T-cell (primary cell): ENCODE measurements at regions not wholly inside any gene's neighbourhood (a gene's known extent, or its start where the extent isn't known, plus 50 kb on each side); places are given as distances from the start of the nearest gene placed in this dataset.

Experiments
- ATAC-seq, 4 experiments: fragments of 200-7000 bp in 3 of 4; fragments of 150-1000 bp in 1 of 4; cut with Tn5 transposase; replicated peaks in 1 of 4; 1 replicate in 3 of 4; 2 replicates in 1 of 4; pipeline ENCODE4 v1.10.0; 2021; ENCODE audit warnings: moderate library complexity in 3 of 4, mild to moderate bottlenecking in 2 of 4, moderate number of reproducible peaks in 1 of 4
- CTCF ChIA-PET, 2 donors: fragments of 300-600 bp; sonication (Branson Sonifier 250); formaldehyde crosslinking; loops; one replicate each; lab custom pipeline; 2022; ENCODE audit warnings: antibody characterized with exemption in 2 of 2; lab: Charles Lee
- POLR2A ChIA-PET, 2 donors: fragments of 300-600 bp; sonication (Branson Sonifier 250); formaldehyde crosslinking; loops; one replicate each; lab custom pipeline; 2022; ENCODE audit warnings: antibody characterized with exemption in 2 of 2; lab: Charles Lee
- DNase-seq, 35 experiments: peaks; one replicate each; pipeline versions ENCODE4 v3.0.0 to v3.0.0-alpha.2; 2013 to 2023
- H3K27ac ChIP-seq: one replicate; pipeline ENCODE4 v1.5.1; 2013; ENCODE audit warnings: low read length
- H3K27me3 ChIP-seq, 2 experiments: replicated peaks in 1 of 2; 1 replicate in 1 of 2; 2 replicates in 1 of 2; pipeline versions ENCODE4 v1.6.1 to v1.7.0; 2013; ENCODE audit warnings: low read length in 1 of 2, mixed read lengths in 1 of 2; ENCODE audit not compliant: control insufficient read depth in 2 of 2, insufficient read depth in 2 of 2; ENCODE audit errors: extremely low read depth in 1 of 2
- H3K36me3 ChIP-seq, 2 donors: 1 replicate in 1 of 2; 2 replicates in 1 of 2; pipeline versions ENCODE4 v1.6.1 to v1.7.0; 2013; ENCODE audit warnings: low read length in 1 of 2; ENCODE audit not compliant: control insufficient read depth in 2 of 2, insufficient read depth in 1 of 2; ENCODE audit errors: extremely low read depth in 1 of 2
- H3K4me1 ChIP-seq, 2 experiments: 1 replicate in 1 of 2; 2 replicates in 1 of 2; pipeline versions ENCODE4 v1.6.1 to v1.7.0; 2013; ENCODE audit warnings: low read length in 2 of 2, mixed read lengths in 1 of 2; ENCODE audit not compliant: insufficient read depth in 2 of 2, control insufficient read depth in 1 of 2; ENCODE audit errors: extremely low read depth in 1 of 2
- H3K4me3 ChIP-seq, 2 donors: 1 replicate in 1 of 2; 2 replicates in 1 of 2; pipeline versions ENCODE4 v1.5.1 to v1.7.0; 2013; ENCODE audit warnings: mild to moderate bottlenecking in 2 of 2, low read length in 1 of 2, moderate library complexity in 1 of 2; ENCODE audit not compliant: control insufficient read depth in 1 of 2; ENCODE audit errors: extremely low read depth in 1 of 2
- H3K9me3 ChIP-seq: 2 replicates; pipeline ENCODE4 v1.7.0; 2013
- H3K27ac Mint-ChIP-seq, 2 donors: one replicate each; pipeline ENCODE4 v1.8.0; 2020 to 2021; ENCODE audit warnings: mild to moderate bottlenecking in 2 of 2, mixed read lengths in 2 of 2
- H3K27me3 Mint-ChIP-seq, 2 donors: one replicate each; pipeline ENCODE4 v1.8.0; 2021 to 2022; ENCODE audit warnings: mixed read lengths in 2 of 2
- H3K36me3 Mint-ChIP-seq: one replicate; pipeline ENCODE4 v1.8.0; 2021; ENCODE audit warnings: mixed read lengths
- H3K4me1 Mint-ChIP-seq, 3 donors: one replicate each; pipeline ENCODE4 v1.8.0; 2020 to 2022; ENCODE audit warnings: mixed read lengths in 3 of 3, mild to moderate bottlenecking in 1 of 3
- H3K4me3 Mint-ChIP-seq, 3 donors: one replicate each; pipeline ENCODE4 v1.8.0; 2020 to 2022; ENCODE audit warnings: mild to moderate bottlenecking in 3 of 3, mixed read lengths in 3 of 3, moderate library complexity in 3 of 3
- H3K9me3 Mint-ChIP-seq, 3 donors: one replicate each; pipeline ENCODE4 v1.8.0; 2020 to 2022; ENCODE audit warnings: mixed read lengths in 3 of 3
- WGBS: methylation state at CpG from one replicate; pipeline ENCODE4 v1.1.5; 2013; ENCODE audit warnings: missing lambda C conversion rate; ENCODE audit not compliant: insufficient coverage; 5-methylcytosine and 5-hydroxymethylcytosine counted together

GRCh38 chr20:51266353-51266752, 243.4 kb upstream of the KCNG1 start:
- H3K27ac Mint-ChIP-seq: no peak overlapping the region
- ATAC-seq (no peak), DNase-seq (no peak)
- WGBS: 80% methylated on average over 7 of the region's 7 CpGs
- H3K27me3 Mint-ChIP-seq: peaks cover 0 to 12% of the 10 kb centered on the region in 2 donors
- H3K36me3 ChIP-seq: no peaks in the 10 kb centered on the region
- no peak overlapping the region for H3K4me3 Mint-ChIP-seq
- no peak overlapping the region for H3K27ac ChIP-seq
- ChIA-PET CTCF (no interaction called here), POLR2A (no interaction called here)
- H3K36me3 Mint-ChIP-seq: no peaks in the 10 kb centered on the region
- peaks cover 2% of the 10 kb centered on the region for H3K9me3 ChIP-seq
- peaks cover 5 to 11% (median 9%) of the 10 kb centered on the region in 3 donors for H3K9me3 Mint-ChIP-seq
- no peaks in the 10 kb centered on the region for H3K4me1 Mint-ChIP-seq
- H3K27me3 ChIP-seq: peaks cover 0 to 18% of the 10 kb centered on the region in 2 experiments
- H3K4me1 ChIP-seq: no peaks in the 10 kb centered on the region
- H3K4me3 ChIP-seq: no peak overlapping the region

GRCh38 chr20:51265361-51265760, 242.5 kb upstream of the KCNG1 start:
- 60% methylated on average over 1 of the region's 1 CpG for WGBS
- no peak for ATAC-seq
- H3K36me3 ChIP-seq: no peaks in the 10 kb centered on the region
- peaks cover 5 to 8% (median 7%) of the 10 kb centered on the region in 3 donors for H3K9me3 Mint-ChIP-seq
- no peak overlapping the region for H3K4me3 ChIP-seq
- H3K27ac Mint-ChIP-seq: no peak overlapping the region
- ChIA-PET POLR2A (interaction anchor here in 1 of 2 donors (0.6 kb wide), 1 partner anchor 58 kb away, joined by 3 read pairs; no protein-coding TSS in a partner anchor), CTCF (no interaction called here)
- peaks cover 2% of the 10 kb centered on the region for H3K9me3 ChIP-seq
- no peak overlapping the region for H3K4me3 Mint-ChIP-seq
- no peak overlapping the region for H3K27ac ChIP-seq
- H3K36me3 Mint-ChIP-seq: no peaks in the 10 kb centered on the region
- H3K4me1 Mint-ChIP-seq: no peaks in the 10 kb centered on the region
- DNase-seq: no peak
- peaks cover 0 to 15% of the 10 kb centered on the region in 2 experiments for H3K27me3 ChIP-seq
- peaks cover 0 to 12% of the 10 kb centered on the region in 2 donors for H3K27me3 Mint-ChIP-seq
- H3K4me1 ChIP-seq: no peaks in the 10 kb centered on the region

DNA sequence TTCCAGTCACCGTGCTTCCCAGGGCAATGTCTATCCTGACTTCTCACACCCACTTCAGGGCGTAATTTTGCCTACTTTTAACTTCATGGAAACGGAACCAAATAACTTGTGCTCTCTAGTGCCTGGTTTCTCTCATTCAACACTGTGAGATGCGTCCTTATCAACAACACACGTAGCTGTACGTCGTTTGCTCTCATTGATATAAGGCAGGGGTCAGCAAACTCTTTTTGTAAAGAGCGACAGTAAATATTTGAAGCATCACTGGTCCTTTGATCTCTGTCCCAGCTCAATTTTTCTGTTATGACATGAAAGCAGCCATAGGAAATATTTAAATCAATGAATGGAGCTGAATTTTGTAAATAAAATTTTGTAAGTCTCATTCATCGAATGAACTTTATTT, 239.3 kb upstream of the KCNG1 start:
- CTCF ChIA-PET: no interaction called here
- Mint-ChIP-seq H3K9me3 (peaks cover 3 to 7% (median 5%) of the 10 kb centered on the region in 3 donors), H3K4me1 (no peaks in the 10 kb centered on the region), H3K27me3 (peaks cover 6 to 15% of the 10 kb centered on the region in 2 donors), H3K36me3 (no peaks in the 10 kb centered on the region), H3K4me3 (no peak overlapping the region), H3K27ac (no peak overlapping the region)
- ATAC-seq: no peak
- Histone ChIP-seq H3K9me3 (peaks cover 2% of the 10 kb centered on the region), H3K4me3 (no peak overlapping the region), H3K4me1 (no peaks in the 10 kb centered on the region), H3K36me3 (no peaks in the 10 kb centered on the region), H3K27ac (no peak overlapping the region), H3K27me3 (peaks cover 0 to 6% of the 10 kb centered on the region in 2 experiments)
- 87% methylated on average over 8 of the region's 9 CpGs for WGBS
- DNase-seq: no peak
- POLR2A ChIA-PET: interaction anchor here in 1 of 2 donors (0.6 kb wide), 1 partner anchor 89 kb away, joined by 5 read pairs; no protein-coding TSS in a partner anchor

DNA sequence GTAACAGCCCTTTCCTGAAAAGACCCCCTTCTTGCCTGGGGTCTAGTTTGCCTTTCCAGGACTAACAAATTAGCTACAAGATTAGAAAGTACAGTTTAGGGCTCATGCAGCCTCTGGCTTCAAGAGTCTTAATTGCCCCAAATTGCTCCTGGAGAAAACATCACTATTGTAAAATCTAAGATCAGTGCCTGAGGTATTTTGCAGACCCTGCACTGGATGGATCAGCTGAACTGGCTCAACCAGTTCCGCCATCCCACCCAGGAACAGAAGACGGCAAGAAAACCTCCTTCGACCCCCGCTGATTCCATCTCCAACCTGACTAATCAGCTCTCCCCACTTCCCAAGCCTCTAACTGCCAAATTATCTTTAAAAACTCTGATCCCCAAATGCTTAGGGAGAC, 236.5 kb upstream of the KCNG1 start:
- no peak overlapping the region for H3K27ac Mint-ChIP-seq
- ChIA-PET CTCF (no interaction called here), POLR2A (no interaction called here)
- ATAC-seq (no peak), DNase-seq (no peak)
- H3K9me3 Mint-ChIP-seq: peaks cover 0 to under 1% (median 0%) of the 10 kb centered on the region in 3 donors
- 96% methylated on average over 4 of the region's 4 CpGs for WGBS
- no peaks in the 10 kb centered on the region for H3K36me3 Mint-ChIP-seq
- no peak overlapping the region for H3K4me3 Mint-ChIP-seq
- H3K4me3 ChIP-seq: no peak overlapping the region
- no peaks in the 10 kb centered on the region for H3K4me1 Mint-ChIP-seq
- no peaks in the 10 kb centered on the region for H3K9me3 ChIP-seq
- no peak overlapping the region for H3K27ac ChIP-seq
- peaks cover 10 to 19% of the 10 kb centered on the region in 2 donors for H3K27me3 Mint-ChIP-seq
- H3K4me1 ChIP-seq: no peaks in the 10 kb centered on the region
- H3K27me3 ChIP-seq: peaks cover 0 to 10% of the 10 kb centered on the region in 2 experiments
- H3K36me3 ChIP-seq: no peaks in the 10 kb centered on the region

- Histone ChIP-seq H3K4me1 (no peaks in the 10 kb centered on the region), H3K27me3 (peaks cover 0 to 14% of the 10 kb centered on the region in 2 experiments), H3K27ac (no peak overlapping the region), H3K4me3 (no peak overlapping the region), H3K36me3 (no peaks in the 10 kb centered on the region), H3K9me3 (no peaks in the 10 kb centered on the region)
- no peak overlapping the region for H3K4me3 Mint-ChIP-seq
- DNase-seq (no peak), ATAC-seq (no peak)
- no CpG with 5 or more reads among the region's 3 CpGs for WGBS
- no peak overlapping the region for H3K27ac Mint-ChIP-seq
- no peaks in the 10 kb centered on the region for H3K36me3 Mint-ChIP-seq
- H3K4me1 Mint-ChIP-seq: no peaks in the 10 kb centered on the region
- ChIA-PET CTCF (no interaction called here), POLR2A (no interaction called here)
- peaks cover 15 to 19% of the 10 kb centered on the region in 2 donors for H3K27me3 Mint-ChIP-seq
- H3K9me3 Mint-ChIP-seq: no peaks in the 10 kb centered on the region
These were observed 235.8 kb upstream of the KCNG1 start for GRCh38 chr20:51258582-51259165.

DNA sequence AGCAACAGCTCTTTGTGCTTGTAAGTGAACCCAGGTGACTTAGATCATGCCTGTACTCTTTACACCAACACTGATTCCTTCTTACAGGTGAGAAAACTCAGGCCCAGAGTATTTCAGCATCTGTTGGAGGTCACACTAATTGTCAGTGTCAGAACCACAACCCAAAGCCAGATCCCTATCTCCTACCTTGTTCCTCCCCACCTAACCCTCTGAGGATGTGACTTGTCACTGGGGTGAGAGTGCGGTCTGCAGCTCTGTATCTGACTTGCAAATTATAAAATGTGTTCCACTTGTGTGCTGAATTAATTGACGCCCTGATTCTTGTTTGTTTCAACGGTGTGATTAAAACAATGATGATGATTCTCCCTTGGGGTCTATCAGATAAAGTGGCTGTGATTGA, 232.5 kb upstream of the KCNG1 start:
- H3K9me3 Mint-ChIP-seq: no peaks in the 10 kb centered on the region
- H3K27me3 Mint-ChIP-seq: peaks cover 28 to 31% of the 10 kb centered on the region in 2 donors
- Histone ChIP-seq H3K27ac (no peak overlapping the region), H3K4me1 (no peaks in the 10 kb centered on the region), H3K27me3 (peaks cover 0 to 17% of the 10 kb centered on the region in 2 experiments), H3K9me3 (no peaks in the 10 kb centered on the region), H3K4me3 (no peak overlapping the region), H3K36me3 (no peaks in the 10 kb centered on the region)
- no peak for ATAC-seq
- no peak overlapping the region for H3K4me3 Mint-ChIP-seq
- H3K36me3 Mint-ChIP-seq: no peaks in the 10 kb centered on the region
- H3K27ac Mint-ChIP-seq: no peak overlapping the region
- ChIA-PET POLR2A (no interaction called here), CTCF (interaction anchor here in 1 of 2 donors (0.6 kb wide), 1 partner anchor 996 kb away, joined by 4 read pairs; no protein-coding TSS in a partner anchor)
- H3K4me1 Mint-ChIP-seq: no peaks in the 10 kb centered on the region
- DNase-seq: no peak
- 65% methylated on average over 3 of the region's 3 CpGs for WGBS
